IMR-90 (cell line): ENCODE measurements at regions not wholly inside any gene's neighbourhood (a gene's known extent, or its start where the extent isn't known, plus 50 kb on each side); places are given as distances from the start of the nearest gene placed in this dataset.
"Not testable (repeated sequence)": the region's sequence is repeated elsewhere in the genome, so short reads cannot be mapped to it uniquely, and the experiment has no call there.

ENCODE experiments used
- ATAC-seq: fragments of 200-7000 bp; cut with Tn5 transposase; 2 replicates; pipeline ENCODE4 v1.9.1; 2020; ENCODE audit warnings: low read depth, mild to moderate bottlenecking, moderate library complexity
- BruUV-seq: library from RNA; stranded (reverse); fragments of 400-500 nt; replicated peaks from 2 replicates; lab custom pipeline; 2021; lab: Mats Ljungman, UMichigan
- CTCF ChIA-PET: fragments of 300-600 bp; formaldehyde crosslinking; extraction: SDS; loops from one replicate; lab custom pipeline; 2021; ENCODE audit warnings: antibody characterized with exemption; lab: Yijun Ruan, JAX
- POLR2A ChIA-PET: fragments of 300-600 bp; sonication (Branson Sonifier 250); formaldehyde crosslinking; loops from one replicate; lab custom pipeline; 2022; ENCODE audit warnings: antibody characterized with exemption; ENCODE audit not compliant: unreplicated experiment; lab: Charles Lee
- DNase-seq: peaks from one replicate; pipeline ENCODE4 v3.0.0; 2013
- H2AFZ ChIP-seq: replicated peaks from 2 replicates; pipeline ENCODE3; 2013; ENCODE audit warnings: low read length, mild to moderate bottlenecking; ENCODE audit not compliant: poor library complexity
- H2AK5ac ChIP-seq: 2 replicates; pipeline ENCODE4 v1.6.1; 2013; ENCODE audit warnings: low read depth, low read length, inconsistent platforms
- H2AK9ac ChIP-seq: replicated peaks from 2 replicates; pipeline ENCODE3; 2013; ENCODE audit warnings: mild to moderate bottlenecking, low read depth, low read length, moderate library complexity; ENCODE audit not compliant: poor library complexity
- H2BK120ac ChIP-seq: 2 replicates; pipeline ENCODE4 v1.6.1; 2013; ENCODE audit warnings: low read depth, low read length, inconsistent platforms
- H2BK15ac ChIP-seq: 3 replicates; pipeline ENCODE4 v1.6.1; 2013; ENCODE audit warnings: low read depth, low read length, inconsistent platforms
- H2BK20ac ChIP-seq: 2 replicates; pipeline ENCODE4 v1.6.1; 2013; ENCODE audit warnings: low read depth, mild to moderate bottlenecking, inconsistent platforms, low read length, moderate library complexity
- H2BK5ac ChIP-seq: 2 replicates; pipeline ENCODE4 v1.6.1; 2013; ENCODE audit warnings: mild to moderate bottlenecking, low read depth, low read length, inconsistent platforms; ENCODE audit not compliant: poor library complexity, severe bottlenecking
- H3K14ac ChIP-seq: replicated peaks from 2 replicates; pipeline ENCODE4 v1.6.1; 2013; ENCODE audit warnings: low read depth, low read length, inconsistent platforms
- H3K18ac ChIP-seq: 2 replicates; pipeline ENCODE4 v1.6.1; 2013; ENCODE audit warnings: low read depth, low read length, control low read depth
- H3K23ac ChIP-seq: 2 replicates; pipeline ENCODE4 v1.6.1; 2013; ENCODE audit warnings: low read depth, low read length, inconsistent platforms
- H3K27ac ChIP-seq: 2 replicates; pipeline ENCODE4 v1.5.1; 2013; ENCODE audit warnings: mild to moderate bottlenecking, control low read depth, low read length; ENCODE audit not compliant: insufficient read depth
- H3K27me3 ChIP-seq: 2 replicates; pipeline ENCODE4 v1.6.1; 2013; ENCODE audit warnings: low read length; ENCODE audit not compliant: control insufficient read depth, insufficient read depth
- H3K36me3 ChIP-seq: 2 replicates; pipeline ENCODE4 v1.6.1; 2013; ENCODE audit warnings: low read length, mixed read lengths; ENCODE audit not compliant: control insufficient read depth, insufficient read depth
- H3K4ac ChIP-seq: 2 replicates; pipeline ENCODE4 v1.6.1; 2013; ENCODE audit warnings: low read depth, low read length, inconsistent platforms
- H3K4me1 ChIP-seq: 2 replicates; pipeline ENCODE4 v1.6.1; 2013; ENCODE audit warnings: low read length, mixed read lengths; ENCODE audit not compliant: control insufficient read depth, insufficient read depth
- H3K4me2 ChIP-seq: 2 replicates; pipeline ENCODE4 v1.6.1; 2013; ENCODE audit warnings: low read depth, mild to moderate bottlenecking, control low read depth, low read length, moderate library complexity
- H3K4me3 ChIP-seq: 2 replicates; pipeline ENCODE4 v1.5.1; 2013; ENCODE audit warnings: low read depth, mild to moderate bottlenecking, control low read depth, low read length, moderate library complexity; ENCODE audit not compliant: insufficient read depth
- H3K56ac ChIP-seq: 2 replicates; pipeline ENCODE4 v1.6.1; 2013; ENCODE audit warnings: low read length, inconsistent platforms; ENCODE audit not compliant: insufficient read depth; ENCODE audit errors: extremely low read depth
- H3K79me1 ChIP-seq, 2 experiments: 2 replicates each; pipeline ENCODE4 v1.6.1; 2013; ENCODE audit warnings: low read length in 2 of 2, inconsistent platforms in 1 of 2, low read depth in 1 of 2
- H3K9ac ChIP-seq: 2 replicates; pipeline ENCODE4 v1.6.1; 2013; ENCODE audit warnings: low read depth, low read length, control low read depth
- H3K9me1 ChIP-seq: 2 replicates; pipeline ENCODE4 v1.6.1; 2013; ENCODE audit warnings: low read length, inconsistent platforms; ENCODE audit not compliant: insufficient read depth
- H3K9me3 ChIP-seq: 2 replicates; pipeline ENCODE4 v1.6.1; 2013; ENCODE audit warnings: low read length; ENCODE audit not compliant: control insufficient read depth, insufficient read depth
- H4K20me1 ChIP-seq: 2 replicates; pipeline ENCODE4 v1.6.1; 2013; ENCODE audit warnings: low read length, inconsistent platforms; ENCODE audit not compliant: insufficient read depth
- H4K5ac ChIP-seq: 2 replicates; pipeline ENCODE4 v1.6.1; 2013; ENCODE audit warnings: mild to moderate bottlenecking, low read depth, low read length, control low read depth
- H4K8ac ChIP-seq, 2 experiments: 2 replicates each; pipeline ENCODE4 v1.6.1; 2013; ENCODE audit warnings: low read depth in 2 of 2, low read length in 2 of 2, control low read depth in 1 of 2, inconsistent platforms in 1 of 2
- H4K91ac ChIP-seq: 2 replicates; pipeline ENCODE4 v1.6.1; 2013; ENCODE audit warnings: low read depth, low read length, inconsistent platforms; ENCODE audit not compliant: insufficient read depth
- WGBS, 2 experiments: methylation state at CpG; one replicate each; pipeline versions ENCODE4 v1.1.5 to v1.1.7; 2013; ENCODE audit warnings: missing lambda C conversion rate in 2 of 2; ENCODE audit not compliant: insufficient read length in 1 of 2; ENCODE audit errors: extremely low coverage in 2 of 2; 5-methylcytosine and 5-hydroxymethylcytosine counted together
- dilution Hi-C: fragments of 300-500 bp; cut with HindIII; formaldehyde crosslinking; loops from one replicate; pipeline ENCODE4 v1.14.3; 2018; ENCODE audit warnings: low sequenced_read_pairs; ENCODE audit not compliant: unreplicated experiment
- in situ Hi-C: fragments of 300-500 bp; cut with MboI; formaldehyde crosslinking; loops from 3 replicates; pipeline ENCODE4 v1.14.3; 2019; ENCODE audit warnings: low sequenced_read_pairs, inconsistent platforms, mixed read lengths
- intact Hi-C: fragments of 100-400 bp; cut with micrococcal nuclease; formaldehyde crosslinking; loops from 2 replicates; pipeline ENCODE4 v1.10.0; 2022

GRCh38 chr14:105675433-105675832, 149.1 kb downstream of the TMEM121 start:
- ATAC-seq, H3K4me3 ChIP-seq, H2AFZ ChIP-seq, H3K4me1 ChIP-seq, H3K23ac ChIP-seq, POLR2A ChIA-PET, H2BK20ac ChIP-seq, H2BK120ac ChIP-seq, H2BK5ac ChIP-seq, H3K36me3 ChIP-seq, H4K8ac ChIP-seq, H2AK9ac ChIP-seq, H4K91ac ChIP-seq, H3K27me3 ChIP-seq, H3K18ac ChIP-seq, H3K14ac ChIP-seq, in situ Hi-C loops, H3K27ac ChIP-seq, H3K9me3 ChIP-seq, H3K56ac ChIP-seq, H2AK5ac ChIP-seq, H4K20me1 ChIP-seq, H3K4ac ChIP-seq, H4K5ac ChIP-seq, H3K9me1 ChIP-seq, CTCF ChIA-PET, H3K79me1 ChIP-seq, dilution Hi-C loops, BruUV-seq, DNase-seq, H3K9ac ChIP-seq, H3K4me2 ChIP-seq, H2BK15ac ChIP-seq, intact Hi-C loops: not testable (repeated sequence)
- no CpG with 5 or more reads among the region's 14 CpGs for WGBS, 2 experiments

GRCh38 chr14:105675905-105676670, 149.7 kb downstream of the TMEM121 start:
- no CpG with 5 or more reads among the region's 13 CpGs for WGBS, 2 experiments
- intact Hi-C loops = not testable (repeated sequence)

More at GRCh38 chr14:105675905-105676670, 149.7 kb downstream of the TMEM121 start:
- H3K79me1 ChIP-seq, H3K36me3 ChIP-seq, H3K23ac ChIP-seq, H4K5ac ChIP-seq, H4K8ac ChIP-seq, H3K56ac ChIP-seq, H3K18ac ChIP-seq, ATAC-seq, dilution Hi-C loops, H3K9me1 ChIP-seq, H2AK5ac ChIP-seq, H2BK5ac ChIP-seq, POLR2A ChIA-PET, H3K4me1 ChIP-seq, H3K4me3 ChIP-seq, BruUV-seq, H2BK15ac ChIP-seq, in situ Hi-C loops, H2BK120ac ChIP-seq, H2BK20ac ChIP-seq, H2AK9ac ChIP-seq, H4K20me1 ChIP-seq, H2AFZ ChIP-seq, H3K14ac ChIP-seq, H3K9ac ChIP-seq, H3K27me3 ChIP-seq, H3K4me2 ChIP-seq, H3K4ac ChIP-seq, H4K91ac ChIP-seq, H3K27ac ChIP-seq, H3K9me3 ChIP-seq, CTCF ChIA-PET, DNase-seq: not testable (repeated sequence)
